ENCODE measurements at regions not wholly inside any gene's neighbourhood (a gene's known extent, or its start where the extent isn't known, plus 50 kb on each side); places are given as distances from the start of the nearest gene placed in this dataset.

DNA sequence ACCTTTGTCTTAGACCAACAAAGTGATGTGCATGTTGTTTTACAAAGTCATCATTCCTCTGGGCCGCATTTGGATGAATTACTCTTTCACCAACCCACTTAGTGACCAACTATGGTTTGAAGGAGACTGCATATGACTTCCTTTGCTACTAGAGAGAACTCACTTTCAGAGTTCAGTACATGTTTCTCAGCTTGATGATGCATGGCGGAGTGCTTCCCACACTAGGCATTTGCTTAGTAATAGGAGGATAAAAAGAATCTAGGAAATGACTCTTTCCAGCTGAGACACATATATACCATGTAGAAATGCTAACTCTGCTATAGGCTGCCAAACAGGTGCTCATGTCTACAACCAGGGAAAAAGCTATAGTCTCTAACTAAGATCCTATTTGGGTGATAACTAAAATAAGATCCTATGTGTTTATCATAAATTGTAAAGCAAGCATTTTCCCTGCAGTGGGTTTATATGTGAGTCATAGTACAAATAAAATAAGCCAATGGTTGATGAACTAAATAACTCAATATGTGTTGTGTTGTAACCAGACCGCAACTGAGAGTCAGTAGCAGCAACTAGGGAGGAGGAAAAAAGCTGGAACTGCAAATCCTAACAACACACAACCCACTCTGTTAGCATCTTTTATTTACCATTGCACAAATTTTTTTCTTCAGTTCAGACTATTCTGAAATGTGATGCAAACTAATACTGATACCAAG, 87.2 kb downstream of the TSPAN8 start:
- TF ChIP-seq CTCF (optimal IDR thresholded peaks at IDR 0.05 in 1 of 3, IDR thresholded peaks at IDR 0.05 in 1 of 3, conservative IDR thresholded peaks at IDR 0.05 in 1 of 3; ENCODE audit: extremely low read depth in 1 of 3, insufficient read depth in 2 of 3, low read length in 3 of 3) (no peak), EZH2 (IDR thresholded peaks at IDR 0.05; ENCODE audit: low read length) (no peak)

Measured in keratinocyte (primary cell).